GM13976 (cell line): ENCODE measurements at regions not wholly inside any gene's neighbourhood (a gene's known extent, or its start where the extent isn't known, plus 50 kb on each side); places are given as distances from the start of the nearest gene placed in this dataset.
"Not testable (repeated sequence)": the region's sequence is repeated elsewhere in the genome, so short reads cannot be mapped to it uniquely, and the experiment has no call there.

Source experiments
- DNase-seq: peaks from one replicate; pipeline ENCODE4 v3.0.0; 2012; ENCODE audit warnings: low spot score
- CTCF ChIP-seq: IDR thresholded peaks from 2 replicates; pipeline ENCODE4 v1.5.1; 2012; ENCODE audit warnings: borderline replicate concordance, mild to moderate bottlenecking; ENCODE audit not compliant: insufficient read depth; ENCODE audit errors: extremely low read depth, missing control alignments, control extremely low read depth
- in situ Hi-C: fragments of 300-500 bp; cut with MboI; formaldehyde crosslinking; loops from one replicate; pipeline ENCODE4 v1.12.0; 2022; ENCODE audit warnings: low sequenced_read_pairs, mixed read lengths, inconsistent platforms; ENCODE audit not compliant: unreplicated experiment

GRCh38 chr16:60405286-60405685 lies 1631.0 kb downstream of the CDH8 start:
- no peak for TF ChIP-seq CTCF
- DNase-seq, result no peak
- in situ Hi-C loops, result no loop called here

- no peak for DNase-seq
- in situ Hi-C loops, result no loop called here
- no peak for TF ChIP-seq CTCF
Measured at GRCh38 chr16:60404401-60404800, 1631.8 kb downstream of the CDH8 start.

GRCh38 chr16:60402941-60403340 lies 1633.3 kb downstream of the CDH8 start:
- in situ Hi-C loops, result not testable (repeated sequence)
- DNase-seq, result peak; percentile 29

GRCh38 chr16:60392380-60392779 lies 1643.9 kb downstream of the CDH8 start:
- no peak for TF ChIP-seq CTCF
- in situ Hi-C loops, result no loop called here
- no peak for DNase-seq

GRCh38 chr16:60371591-60371990 lies 1637.5 kb upstream of the GOT2 start:
- DNase-seq, result no peak
- TF ChIP-seq CTCF, result no peak
- in situ Hi-C loops, result no loop called here

- no peak for DNase-seq
- in situ Hi-C loops, result no loop called here
- TF ChIP-seq CTCF, result no peak
Measured at GRCh38 chr16:60367739-60368138, 1633.6 kb upstream of the GOT2 start.

GRCh38 chr16:60363566-60363965 lies 1629.5 kb upstream of the GOT2 start:
- in situ Hi-C loops, result no loop called here
- TF ChIP-seq CTCF, result no peak
- no peak for DNase-seq

GRCh38 chr16:60359866-60360265 lies 1625.8 kb upstream of the GOT2 start:
- in situ Hi-C loops, DNase-seq: not testable (repeated sequence)

- DNase-seq, in situ Hi-C loops: not testable (repeated sequence)
Measured at GRCh38 chr16:60359412-60359811, 1625.3 kb upstream of the GOT2 start.

- in situ Hi-C loops, DNase-seq: not testable (repeated sequence)
Measured at GRCh38 chr16:60357876-60358522, 1623.9 kb upstream of the GOT2 start.
